ENCODE measurements at regions not wholly inside any gene's neighbourhood (a gene's known extent, or its start where the extent isn't known, plus 50 kb on each side); places are given as distances from the start of the nearest gene placed in this dataset.
"Not testable (repeated sequence)": the region's sequence is repeated elsewhere in the genome, so short reads cannot be mapped to it uniquely, and the experiment has no call there.

GRCh38 chr12:7591531-7591930 is 74.2 kb downstream of the APOBEC1 start:
- no peak for DNase-seq (ENCODE audit: low spot score)

GRCh38 chr12:7590085-7590484 is 75.6 kb downstream of the APOBEC1 start:
- not testable (repeated sequence) for DNase-seq (ENCODE audit: low spot score)

- peak; percentile 77 for DNase-seq (ENCODE audit: low spot score)
These were observed 76.9 kb downstream of the APOBEC1 start for GRCh38 chr12:7588742-7589329.

GRCh38 chr12:7584137-7584536 is 80.6 kb upstream of the CD163 start:
- DNase-seq (ENCODE audit: low spot score), result peak; percentile 82

GRCh38 chr12:7583471-7583870 is 79.9 kb upstream of the CD163 start:
- DNase-seq (ENCODE audit: low spot score), result no peak

DNA sequence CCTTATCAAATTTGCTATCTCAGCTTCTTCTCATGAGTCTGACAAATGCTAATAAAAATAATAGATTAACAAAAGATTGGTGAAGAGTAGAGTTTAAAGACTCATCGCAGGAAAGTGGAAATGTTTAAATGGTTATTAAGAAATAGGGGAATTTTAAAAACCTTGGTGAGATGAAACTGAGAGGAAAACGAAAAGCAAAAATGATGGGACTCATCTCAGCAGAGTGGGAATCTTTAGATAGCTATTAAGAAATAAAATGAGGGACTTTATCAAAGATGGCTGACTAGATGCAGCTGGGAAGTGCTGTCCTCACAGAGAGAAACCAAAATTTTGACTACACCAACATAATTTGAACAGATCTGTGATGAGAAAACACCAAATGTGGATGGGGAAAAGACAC is 79.2 kb upstream of the CD163 start:
- DNase-seq (ENCODE audit: low spot score), result no peak

DNA sequence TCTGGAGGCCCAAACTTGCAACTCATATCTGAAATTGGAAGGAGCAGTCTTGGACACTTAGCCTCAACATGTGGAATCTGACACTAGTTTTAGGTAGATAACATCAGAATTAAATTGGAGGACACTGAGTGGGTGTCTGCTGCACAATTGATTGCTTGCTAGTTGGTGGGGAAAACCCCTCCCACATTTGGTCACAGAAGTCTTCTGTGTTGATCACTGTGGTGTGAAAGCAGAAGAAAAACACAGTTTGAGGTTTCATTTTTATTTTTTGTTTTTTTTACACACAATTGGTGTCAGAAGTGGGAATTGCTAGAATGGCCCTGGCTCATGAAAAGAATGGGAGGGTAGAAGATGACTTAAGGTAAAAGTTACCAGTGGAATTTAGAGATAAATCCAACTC is 78.0 kb upstream of the CD163 start:
- no peak for DNase-seq (ENCODE audit: low spot score)

DNA sequence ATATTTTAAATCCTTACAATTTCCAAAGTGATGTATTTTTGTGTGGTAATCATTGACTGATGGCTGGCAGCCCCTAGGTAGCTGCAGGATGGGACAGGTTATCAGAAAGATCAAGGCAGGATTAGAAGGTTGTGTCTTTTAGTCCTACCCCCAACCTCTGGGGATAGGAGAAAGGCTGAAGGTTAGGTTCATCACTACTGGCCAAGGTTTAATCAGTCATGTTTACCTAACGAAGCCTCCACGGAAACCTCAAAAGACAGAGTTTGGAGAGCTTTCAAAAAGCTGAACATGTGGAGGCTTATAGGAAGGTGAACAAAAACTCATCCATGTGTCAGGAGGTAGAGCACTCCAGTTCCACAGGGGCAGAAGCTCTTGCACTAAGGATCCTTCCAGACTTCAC is 77.5 kb upstream of the CD163 start:
- no peak for DNase-seq (ENCODE audit: low spot score)

- no peak for DNase-seq (ENCODE audit: low spot score)
These were observed 67.7 kb upstream of the CD163 start for GRCh38 chr12:7571257-7571656.

- DNase-seq (ENCODE audit: low spot score), result no peak
These were observed 53.6 kb upstream of the CD163 start for GRCh38 chr12:7557227-7557626.

GRCh38 chr12:7555752-7556151 is 52.2 kb upstream of the CD163 start:
- peak; percentile 66 for DNase-seq (ENCODE audit: low spot score)

GRCh38 chr12:7554831-7555230 is 51.3 kb upstream of the CD163 start:
- DNase-seq (ENCODE audit: low spot score), result not testable (repeated sequence)
